ENCODE measurements at regions not wholly inside any gene's neighbourhood (a gene's known extent, or its start where the extent isn't known, plus 50 kb on each side); places are given as distances from the start of the nearest gene placed in this dataset.

DNA sequence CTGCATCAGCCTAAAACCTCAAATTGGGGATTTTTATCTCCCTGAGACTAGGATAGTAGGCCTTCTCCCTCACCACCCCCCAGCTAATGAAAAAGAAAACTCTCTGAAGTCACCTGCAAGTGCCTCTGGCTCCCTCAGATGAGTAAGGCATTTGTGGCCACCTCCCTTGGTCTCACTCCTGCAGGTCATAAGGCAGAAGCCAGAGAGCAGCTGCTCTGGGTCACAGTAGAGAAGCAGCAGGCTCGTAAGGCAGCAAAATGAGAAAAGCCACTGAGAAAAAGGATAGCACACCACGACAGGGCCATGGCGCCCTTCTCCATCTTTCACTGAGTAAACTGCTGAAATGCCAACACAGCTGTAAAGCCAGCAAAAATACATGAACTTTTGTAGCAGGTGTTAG, 296.7 kb upstream of the DPH6 start:
- no peak overlapping the region for H4K91ac ChIP-seq (ENCODE audit: insufficient read depth, low read depth, low read length)
- no peak overlapping the region for H2BK20ac ChIP-seq (ENCODE audit: low read depth, low read length)
- no peak overlapping the region for H2AK9ac ChIP-seq (replicated peaks; ENCODE audit: low read depth, low read length, poor library complexity)
- no peak overlapping the region for H3K56ac ChIP-seq (ENCODE audit: extremely low read depth, insufficient read depth, low read length)
- peaks cover 39% of the 10 kb centered on the region for H3K27me3 ChIP-seq (ENCODE audit: control insufficient read depth, insufficient read depth, low read length)
- H4K20me1 ChIP-seq (ENCODE audit: insufficient read depth, low read length): no peaks in the 10 kb centered on the region
- H3K18ac ChIP-seq (ENCODE audit: low read depth, low read length): no peak overlapping the region
- no peaks in the 10 kb centered on the region for H3K9me3 ChIP-seq (ENCODE audit: control insufficient read depth, insufficient read depth, low read length)
- H3K36me3 ChIP-seq (ENCODE audit: control insufficient read depth, insufficient read depth, low read length): no peaks in the 10 kb centered on the region
- H2BK15ac ChIP-seq (ENCODE audit: low read depth, low read length): no peak overlapping the region
- no peak overlapping the region for H3K23ac ChIP-seq (ENCODE audit: low read depth, low read length)
- H3K14ac ChIP-seq (replicated peaks; ENCODE audit: low read depth, low read length): no peak overlapping the region
- in situ Hi-C loops (cut with MboI; ENCODE audit: low sequenced_read_pairs) (no loop called here), intact Hi-C loops (cut with micrococcal nuclease) (no loop called here), dilution Hi-C loops (cut with HindIII; ENCODE audit: low sequenced_read_pairs, unreplicated experiment) (no loop called here)
- H4K5ac ChIP-seq (ENCODE audit: low read depth, low read length): no peak overlapping the region
- H2BK120ac ChIP-seq (ENCODE audit: low read depth, low read length): no peak overlapping the region
- no peak for ATAC-seq (ENCODE audit: low read depth)
- no peak overlapping the region for H3K9ac ChIP-seq (ENCODE audit: low read depth, low read length)
- H3K9me1 ChIP-seq (ENCODE audit: insufficient read depth, low read length): 0 out of 2 replicates have a peak, but pooled peaks cover 3% of the 10 kb centered on the region
- no peak for DNase-seq
- 60% methylated on average over 1 of the region's 3 CpGs; no CpG with 5 or more reads in 1 of the 2 experiments for WGBS, 2 experiments (ENCODE audit: extremely low coverage in 2 of 2, insufficient read length in 1 of 2)
- H3K4me2 ChIP-seq (ENCODE audit: low read depth, low read length): no peak overlapping the region
- H2AK5ac ChIP-seq (ENCODE audit: low read depth, low read length): no peak overlapping the region
- ChIA-PET POLR2A (ENCODE audit: unreplicated experiment) (no interaction called here), CTCF (interaction anchor here (0.5 kb wide), 1 partner anchor 11 kb away, joined by 3 read pairs; no protein-coding TSS in a partner anchor)
- no peak overlapping the region for H3K27ac ChIP-seq (ENCODE audit: insufficient read depth, low read length)
- TF ChIP-seq MXI1 (IDR thresholded peaks at IDR 0.05; ENCODE audit: borderline replicate concordance, low read depth, low read length) (no peak), FOS (IDR thresholded peaks at IDR 0.05; ENCODE audit: low read depth, low read length) (no peak), MAFK (IDR thresholded peaks at IDR 0.05; ENCODE audit: low read depth, low read length) (no peak)
- no peak overlapping the region for H3K4ac ChIP-seq (ENCODE audit: low read depth, low read length)
- no peaks in the 10 kb centered on the region for H3K4me1 ChIP-seq (ENCODE audit: control insufficient read depth, insufficient read depth, low read length)
- no TSS peak for BruUV-seq (replicated peaks)
- H3K4me3 ChIP-seq (ENCODE audit: insufficient read depth, low read depth, low read length): no peak overlapping the region
- H3K79me1 ChIP-seq (ENCODE audit: low read depth in 1 of 2, low read length in 2 of 2): no peaks in the 10 kb centered on the region
- H2BK5ac ChIP-seq (ENCODE audit: low read depth, low read length, poor library complexity, severe bottlenecking): no peak overlapping the region
- H4K8ac ChIP-seq (ENCODE audit: low read depth in 2 of 2, low read length in 2 of 2): no peak overlapping the region
- H2AFZ ChIP-seq (replicated peaks; ENCODE audit: low read length, poor library complexity): no peak overlapping the region

All from IMR-90 (cell line).